Skeletal muscle cell (primary cell): ENCODE measurements at regions not wholly inside any gene's neighbourhood (a gene's known extent, or its start where the extent isn't known, plus 50 kb on each side); places are given as distances from the start of the nearest gene placed in this dataset.
A peak's percentile ranks its signal among the peaks of the same experiment; 100 is the strongest.

Experiments used
- DNase-seq: peaks from one replicate; pipeline ENCODE4 v3.0.0-alpha.2; 2010; ENCODE audit warnings: low read depth
- H3K4me3 ChIP-seq: 2 replicates; pipeline ENCODE4 v1.5.1; 2011; ENCODE audit warnings: low read depth, mild to moderate bottlenecking, control low read depth, low read length, moderate library complexity

- no peak overlapping the region for H3K4me3 ChIP-seq
- no peak for DNase-seq
Measured at GRCh38 chr2:40867829-40868228, 415.9 kb upstream of the SLC8A1 start.

GRCh38 chr2:40872580-40872979 lies 420.7 kb upstream of the SLC8A1 start:
- H3K4me3 ChIP-seq, result no peak overlapping the region
- DNase-seq, result no peak

- DNase-seq, result no peak
Measured at GRCh38 chr2:40874380-40874779, 422.5 kb upstream of the SLC8A1 start.

GRCh38 chr2:40877734-40878288 lies 425.9 kb upstream of the SLC8A1 start:
- peak; percentile 2 for DNase-seq
- no peak overlapping the region for H3K4me3 ChIP-seq

More at GRCh38 chr2:40874380-40874779, 422.5 kb upstream of the SLC8A1 start:
- no peak overlapping the region for H3K4me3 ChIP-seq

GRCh38 chr2:40879305-40879704 lies 427.4 kb upstream of the SLC8A1 start:
- H3K4me3 ChIP-seq, result no peak overlapping the region
- no peak for DNase-seq

- H3K4me3 ChIP-seq, result no peak overlapping the region
Measured at GRCh38 chr2:40886100-40886499, 434.2 kb upstream of the SLC8A1 start.

GRCh38 chr2:40886655-40887054 lies 434.8 kb upstream of the SLC8A1 start:
- no peak for DNase-seq
- no peak overlapping the region for H3K4me3 ChIP-seq

More at GRCh38 chr2:40886100-40886499, 434.2 kb upstream of the SLC8A1 start:
- DNase-seq, result no peak

GRCh38 chr2:40896358-40896757 lies 444.5 kb upstream of the SLC8A1 start:
- H3K4me3 ChIP-seq, result no peak overlapping the region
- no peak for DNase-seq

- no peak for DNase-seq
Measured at GRCh38 chr2:40914666-40915065, 462.8 kb upstream of the SLC8A1 start.

GRCh38 chr2:40915651-40916050 lies 463.8 kb upstream of the SLC8A1 start:
- H3K4me3 ChIP-seq, result no peak overlapping the region
- no peak for DNase-seq

More at GRCh38 chr2:40914666-40915065, 462.8 kb upstream of the SLC8A1 start:
- no peak overlapping the region for H3K4me3 ChIP-seq

- DNase-seq, result no peak
- H3K4me3 ChIP-seq, result no peak overlapping the region
Measured at GRCh38 chr2:40935349-40935748, 483.5 kb upstream of the SLC8A1 start.

- DNase-seq, result no peak
- H3K4me3 ChIP-seq, result no peak overlapping the region
Measured at GRCh38 chr2:40937284-40937683, 485.4 kb upstream of the SLC8A1 start.

GRCh38 chr2:40953341-40953740 lies 501.5 kb upstream of the SLC8A1 start:
- DNase-seq, result no peak
- no peak overlapping the region for H3K4me3 ChIP-seq

GRCh38 chr2:40955042-40955441 lies 503.2 kb upstream of the SLC8A1 start:
- H3K4me3 ChIP-seq, result no peak overlapping the region
- no peak for DNase-seq

- no peak for DNase-seq
- H3K4me3 ChIP-seq, result no peak overlapping the region
Measured at GRCh38 chr2:40955635-40956034, 503.7 kb upstream of the SLC8A1 start.

- no peak overlapping the region for H3K4me3 ChIP-seq
- DNase-seq, result no peak
Measured at GRCh38 chr2:40957508-40957907, 505.6 kb upstream of the SLC8A1 start.

- H3K4me3 ChIP-seq, result no peak overlapping the region
- no peak for DNase-seq
Measured at GRCh38 chr2:40962026-40962425, 510.1 kb upstream of the SLC8A1 start.

- no peak overlapping the region for H3K4me3 ChIP-seq
- DNase-seq, result no peak
Measured at GRCh38 chr2:40964509-40965250, 512.8 kb upstream of the SLC8A1 start.

- no peak overlapping the region for H3K4me3 ChIP-seq
- no peak for DNase-seq
Measured at GRCh38 chr2:40967451-40967850, 515.6 kb upstream of the SLC8A1 start.

GRCh38 chr2:40975151-40975550 lies 523.3 kb upstream of the SLC8A1 start:
- H3K4me3 ChIP-seq, result no peak overlapping the region
- DNase-seq, result no peak

- no peak overlapping the region for H3K4me3 ChIP-seq
- DNase-seq, result no peak
Measured at GRCh38 chr2:40997362-40997761, 545.5 kb upstream of the SLC8A1 start.
